Erythroblast (primary cell): ENCODE measurements at regions not wholly inside any gene's neighbourhood (a gene's known extent, or its start where the extent isn't known, plus 50 kb on each side); places are given as distances from the start of the nearest gene placed in this dataset.

ENCODE experiments used
- GATA1 ChIP-seq: IDR thresholded peaks from 2 replicates; pipeline ENCODE4 v1.6.1; 2011; ENCODE audit warnings: low read depth, mild to moderate bottlenecking, control low read depth, low read length, moderate library complexity
- POLR2A ChIP-seq: IDR thresholded peaks from 2 replicates; pipeline ENCODE4 v1.6.1; 2011; ENCODE audit warnings: mild to moderate bottlenecking, low read length

DNA sequence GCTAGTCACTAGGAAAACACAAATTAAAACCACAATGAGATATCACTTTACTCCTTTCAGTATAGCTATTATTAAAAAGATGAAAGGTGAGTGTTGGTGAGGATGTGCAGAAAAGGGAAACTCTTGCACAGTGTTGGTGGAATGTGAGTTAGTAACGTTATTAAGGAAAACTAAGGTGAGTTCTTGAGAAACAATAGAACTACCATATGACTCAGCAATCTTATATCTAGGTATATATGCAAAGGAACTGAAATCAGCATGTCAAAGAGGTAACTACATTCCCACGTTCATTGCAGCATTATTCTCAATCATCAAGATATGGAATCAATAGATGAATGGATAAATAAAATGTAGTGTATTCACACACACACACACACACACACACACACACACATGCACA is 117.3 kb upstream of the HNMT start:
- TF ChIP-seq POLR2A, result no peak
- TF ChIP-seq GATA1, result no peak
